BJ (cell line): ENCODE measurements at regions not wholly inside any gene's neighbourhood (a gene's known extent, or its start where the extent isn't known, plus 50 kb on each side); places are given as distances from the start of the nearest gene placed in this dataset.

Source experiments
- CTCF ChIA-PET: fragments of 350-600 bp; formaldehyde crosslinking; extraction: SDS; loops from one replicate; lab custom pipeline; 2021; ENCODE audit warnings: antibody characterized with exemption, inconsistent platforms; lab: Yijun Ruan, JAX
- POLR2A ChIA-PET: fragments of 300-600 bp; sonication (Branson Sonifier 250); formaldehyde crosslinking; extraction: SDS; loops from one replicate; lab custom pipeline; 2021; ENCODE audit warnings: antibody characterized with exemption; lab: Charles Lee
- DNase-seq: peaks from one replicate; pipeline ENCODE4 v3.0.0-alpha.2; 2011; ENCODE audit warnings: low read depth
- H3K27me3 ChIP-seq: 2 replicates; pipeline ENCODE4 v1.6.0; 2011; ENCODE audit warnings: low read length; ENCODE audit not compliant: control insufficient read depth, insufficient read depth
- H3K36me3 ChIP-seq: 2 replicates; pipeline ENCODE4 v1.5.1; 2011; ENCODE audit warnings: low read length; ENCODE audit not compliant: control insufficient read depth, insufficient read depth
- H3K4me3 ChIP-seq: 2 replicates; pipeline ENCODE4 v1.5.1; 2011; ENCODE audit warnings: low read depth, mild to moderate bottlenecking, control low read depth, low read length
- CTCF ChIP-seq: IDR thresholded peaks from 2 replicates; pipeline ENCODE4 v1.5.1; 2011; ENCODE audit warnings: low read depth, mild to moderate bottlenecking, control low read depth, inconsistent platforms, low read length, moderate library complexity; ENCODE audit not compliant: insufficient read depth

GRCh38 chr4:8759987-8760386 lies 111.7 kb downstream of the HMX1 start:
- no peak overlapping the region for H3K4me3 ChIP-seq
- H3K27me3 ChIP-seq: no peaks in the 10 kb centered on the region
- ChIA-PET CTCF (no interaction called here), POLR2A (no interaction called here)
- no peaks in the 10 kb centered on the region for H3K36me3 ChIP-seq
- no peak for TF ChIP-seq CTCF
- no peak for DNase-seq

GRCh38 chr4:8756816-8757215 lies 114.8 kb downstream of the HMX1 start:
- CTCF ChIA-PET: no interaction called here
- POLR2A ChIA-PET: no interaction called here
- no peaks in the 10 kb centered on the region for H3K36me3 ChIP-seq
- DNase-seq: no peak
- TF ChIP-seq CTCF: no peak
- no peak overlapping the region for H3K4me3 ChIP-seq
- no peaks in the 10 kb centered on the region for H3K27me3 ChIP-seq

- H3K4me3 ChIP-seq: no peak overlapping the region
- DNase-seq: no peak
- TF ChIP-seq CTCF: no peak
Measured at GRCh38 chr4:8754634-8755589, 116.7 kb downstream of the HMX1 start.

GRCh38 chr4:8748236-8748575 lies 123.4 kb downstream of the HMX1 start:
- ChIA-PET CTCF (no interaction called here), POLR2A (no interaction called here)
- TF ChIP-seq CTCF: no peak
- no peak overlapping the region for H3K4me3 ChIP-seq
- no peak for DNase-seq
- H3K27me3 ChIP-seq: no peaks in the 10 kb centered on the region
- H3K36me3 ChIP-seq: no peaks in the 10 kb centered on the region

More at GRCh38 chr4:8754634-8755589, 116.7 kb downstream of the HMX1 start:
- Histone ChIP-seq H3K27me3 (no peaks in the 10 kb centered on the region), H3K36me3 (no peaks in the 10 kb centered on the region)
- ChIA-PET POLR2A (no interaction called here), CTCF (interaction anchor here (1.2 kb wide), 1 partner anchor 161 kb away, joined by 3 read pairs; no protein-coding TSS in a partner anchor)

- Histone ChIP-seq H3K4me3 (no peak overlapping the region), H3K27me3 (no peaks in the 10 kb centered on the region), H3K36me3 (no peaks in the 10 kb centered on the region)
- ChIA-PET CTCF (no interaction called here), POLR2A (no interaction called here)
- no peak for DNase-seq
- TF ChIP-seq CTCF: no peak
Measured at GRCh38 chr4:8747467-8748235, 124.0 kb downstream of the HMX1 start.
